CD14-positive monocyte (primary cell): ENCODE measurements at regions not wholly inside any gene's neighbourhood (a gene's known extent, or its start where the extent isn't known, plus 50 kb on each side); places are given as distances from the start of the nearest gene placed in this dataset.
A peak's percentile ranks its signal among the peaks of the same experiment; 100 is the strongest.

Source experiments
- DNase-seq, 3 donors: peaks; one replicate each; pipeline ENCODE4 v3.0.0-alpha.2; 2011 to 2022
- H2AFZ ChIP-seq: 2 replicates; pipeline ENCODE4 v1.6.0; 2012; ENCODE audit warnings: mild to moderate bottlenecking, low read depth, low read length, inconsistent platforms; ENCODE audit not compliant: insufficient read depth, poor library complexity, severe bottlenecking
- H3K27ac ChIP-seq, 2 donors: 1 replicate in 1 of 2; 2 replicates in 1 of 2; pipeline ENCODE4 v1.5.1; 2012 to 2013; ENCODE audit warnings: low read length in 2 of 2, control low read depth in 1 of 2, inconsistent platforms in 1 of 2, low read depth in 1 of 2, mild to moderate bottlenecking in 1 of 2
- H3K27me3 ChIP-seq, 2 donors: one replicate each; pipeline versions ENCODE4 v1.6.0 to v1.6.1; 2011 to 2013; ENCODE audit warnings: low read length in 2 of 2; ENCODE audit not compliant: control insufficient read depth in 2 of 2, insufficient read depth in 2 of 2
- H3K36me3 ChIP-seq, 2 donors: replicated peaks in 1 of 2; 1 replicate in 1 of 2; 2 replicates in 1 of 2; pipeline versions ENCODE4 v1.5.1 to v1.6.1; 2012 to 2013; ENCODE audit warnings: low read length in 2 of 2, control low read depth in 1 of 2, inconsistent platforms in 1 of 2, mild to moderate bottlenecking in 1 of 2; ENCODE audit not compliant: insufficient read depth in 2 of 2, control insufficient read depth in 1 of 2
- H3K4me1 ChIP-seq, 2 donors: 1 replicate in 1 of 2; 2 replicates in 1 of 2; pipeline versions ENCODE4 v1.5.1 to v1.6.1; 2012 to 2013; ENCODE audit warnings: low read length in 2 of 2, control low read depth in 1 of 2, inconsistent platforms in 1 of 2, mild to moderate bottlenecking in 1 of 2, moderate library complexity in 1 of 2; ENCODE audit not compliant: insufficient read depth in 2 of 2, control insufficient read depth in 1 of 2
- H3K4me2 ChIP-seq: replicated peaks from 2 replicates; pipeline ENCODE3; 2012; ENCODE audit warnings: low read length, moderate library complexity, mild to moderate bottlenecking; ENCODE audit not compliant: poor library complexity, severe bottlenecking; ENCODE audit errors: extremely low read depth
- H3K4me3 ChIP-seq, 3 experiments: fragments of 200-600 bp in 1 of 3; sonication (generic) in 1 of 3; replicated peaks in 1 of 3; 1 replicate in 2 of 3; 2 replicates in 1 of 3; pipeline ENCODE4 v1.5.1; 2011 to 2013; ENCODE audit warnings: low read length in 3 of 3, mild to moderate bottlenecking in 3 of 3, control low read depth in 2 of 3, low read depth in 2 of 3, inconsistent platforms in 1 of 3, moderate library complexity in 1 of 3
- H3K79me2 ChIP-seq: 2 replicates; pipeline ENCODE4 v1.6.0; 2012; ENCODE audit warnings: mild to moderate bottlenecking, control low read depth, inconsistent platforms, low read length, moderate library complexity; ENCODE audit not compliant: insufficient read depth
- H3K9ac ChIP-seq: 2 replicates; pipeline ENCODE4 v1.6.0; 2017; ENCODE audit warnings: low read length, mild to moderate bottlenecking; ENCODE audit not compliant: insufficient read depth, poor library complexity, severe bottlenecking
- H3K9me3 ChIP-seq, 2 donors: replicated peaks in 1 of 2; 1 replicate in 1 of 2; 2 replicates in 1 of 2; pipeline versions ENCODE4 v1.5.1 to v1.6.1; 2012 to 2013; ENCODE audit warnings: low read length in 2 of 2, control low read depth in 1 of 2; ENCODE audit not compliant: control insufficient read depth in 1 of 2, insufficient read depth in 1 of 2
- H4K20me1 ChIP-seq: 2 replicates; pipeline ENCODE4 v1.6.0; 2012; ENCODE audit warnings: mild to moderate bottlenecking, low read length, control low read depth, moderate library complexity; ENCODE audit not compliant: insufficient read depth
- H3K27ac Mint-ChIP-seq, 7 donors: one replicate each; pipeline ENCODE4 v1.8.0; 2020; ENCODE audit warnings: mild to moderate bottlenecking in 7 of 7, mixed read lengths in 7 of 7, moderate library complexity in 6 of 7, inconsistent platforms in 2 of 7
- H3K27me3 Mint-ChIP-seq, 3 donors: one replicate each; pipeline ENCODE4 v1.8.0; 2021 to 2022; ENCODE audit warnings: low read depth in 3 of 3, mild to moderate bottlenecking in 3 of 3, mixed read lengths in 3 of 3, moderate library complexity in 3 of 3, inconsistent platforms in 1 of 3
- H3K36me3 Mint-ChIP-seq, 2 donors: one replicate each; pipeline ENCODE4 v1.8.0; 2020; ENCODE audit warnings: mixed read lengths in 2 of 2, inconsistent platforms in 1 of 2, mild to moderate bottlenecking in 1 of 2
- H3K4me1 Mint-ChIP-seq: one replicate; pipeline ENCODE4 v1.8.0; 2020; ENCODE audit warnings: mild to moderate bottlenecking, mixed read lengths
- H3K4me3 Mint-ChIP-seq, 2 donors: one replicate each; pipeline ENCODE4 v1.8.0; 2020; ENCODE audit warnings: mild to moderate bottlenecking in 2 of 2, mixed read lengths in 2 of 2, moderate library complexity in 1 of 2
- H3K9me3 Mint-ChIP-seq, 7 donors: one replicate each; pipeline ENCODE4 v1.8.0; 2020 to 2022; ENCODE audit warnings: mixed read lengths in 7 of 7, mild to moderate bottlenecking in 6 of 7, moderate library complexity in 6 of 7, inconsistent platforms in 2 of 7
- CTCF ChIP-seq: fragments of 200-600 bp; IDR thresholded peaks from one replicate; pipeline ENCODE4 v1.8.0; 2022; ENCODE audit warnings: antibody characterized with exemption, mild to moderate bottlenecking
- WGBS: methylation state at CpG from one replicate; pipeline ENCODE4 v1.1.5; 2013; ENCODE audit warnings: missing lambda C conversion rate; ENCODE audit not compliant: insufficient coverage; 5-methylcytosine and 5-hydroxymethylcytosine counted together
- intact Hi-C, 2 donors: fragments of 100-400 bp; cut with micrococcal nuclease; formaldehyde crosslinking; loops; one replicate each; pipeline versions ENCODE4 v1.15.0 to v1.15.1; 2023

- peak; percentile 15 to 27 (median 21) for DNase-seq
- H3K4me2 ChIP-seq: no peak overlapping the region
- peak overlapping the region; percentile 1 for H2AFZ ChIP-seq
- no peaks in the 10 kb centered on the region for H3K79me2 ChIP-seq
- H3K27ac ChIP-seq: peak overlapping the region in 1 of 2 donors; percentile 2
- Mint-ChIP-seq H3K27ac (peak overlapping the region in 3 of 7 donors; percentile 46 to 81 (median 72)), H3K4me1 (peaks cover 29% of the 10 kb centered on the region), H3K27me3 (peaks cover 0 to 4% (median 2%) of the 10 kb centered on the region in 3 donors), H3K4me3 (no peak overlapping the region), H3K36me3 (peaks cover 0 to 3% of the 10 kb centered on the region in 2 donors), H3K9me3 (peaks cover 0 to 2% (median 0%) of the 10 kb centered on the region in 7 donors)
- no peaks in the 10 kb centered on the region for H3K36me3 ChIP-seq
- intact Hi-C loops: no loop called here
- peaks cover 16 to 17% of the 10 kb centered on the region in 2 donors for H3K4me1 ChIP-seq
- H3K27me3 ChIP-seq: no peaks in the 10 kb centered on the region
- no peak for TF ChIP-seq CTCF
- H4K20me1 ChIP-seq: no peaks in the 10 kb centered on the region
- 34% methylated on average over 5 of the region's 10 CpGs for WGBS
- H3K9me3 ChIP-seq: no peaks in the 10 kb centered on the region
- H3K4me3 ChIP-seq: no peak overlapping the region
- H3K9ac ChIP-seq: no peak overlapping the region
Measured at GRCh38 chr10:78567680-78568455, 500.9 kb upstream of the ZMIZ1 start.

- no peak for TF ChIP-seq CTCF
- H4K20me1 ChIP-seq: no peaks in the 10 kb centered on the region
- peak; percentile 27 to 32 (median 29) for DNase-seq
- H3K9me3 ChIP-seq: no peaks in the 10 kb centered on the region
- H3K9ac ChIP-seq: no peak overlapping the region
- H3K9me3 Mint-ChIP-seq: peaks cover 0 to 2% (median 0%) of the 10 kb centered on the region in 7 donors
- peak overlapping the region; percentile 1 for H2AFZ ChIP-seq
- peaks cover 29% of the 10 kb centered on the region for H3K4me1 Mint-ChIP-seq
- H3K36me3 Mint-ChIP-seq: peaks cover 0 to 3% of the 10 kb centered on the region in 2 donors
- no peak overlapping the region for H3K4me3 ChIP-seq
- no CpG with 5 or more reads among the region's 2 CpGs for WGBS
- H3K4me2 ChIP-seq: no peak overlapping the region
- H3K4me3 Mint-ChIP-seq: no peak overlapping the region
- no peaks in the 10 kb centered on the region for H3K36me3 ChIP-seq
- H3K4me1 ChIP-seq: peaks cover 16 to 17% of the 10 kb centered on the region in 2 donors
- H3K79me2 ChIP-seq: no peaks in the 10 kb centered on the region
- peaks cover 0 to 4% (median 2%) of the 10 kb centered on the region in 3 donors for H3K27me3 Mint-ChIP-seq
- H3K27ac Mint-ChIP-seq: peak overlapping the region in 4 of 7 donors; percentile 28 to 80 (median 48)
- H3K27me3 ChIP-seq: no peaks in the 10 kb centered on the region
- peak overlapping the region in 1 of 2 donors; percentile 2 for H3K27ac ChIP-seq
- intact Hi-C loops: no loop called here
Measured at GRCh38 chr10:78568620-78569019, 500.1 kb upstream of the ZMIZ1 start.
